Chondrocyte (in vitro differentiated cells): ENCODE measurements at regions not wholly inside any gene's neighbourhood (a gene's known extent, or its start where the extent isn't known, plus 50 kb on each side); places are given as distances from the start of the nearest gene placed in this dataset.

ENCODE experiments used
- DNase-seq: peaks from one replicate; pipeline ENCODE4 v3.0.0; 2021; ENCODE audit warnings: mixed read lengths, low spot score
- H3K27ac Mint-ChIP-seq: one replicate; pipeline ENCODE4 v1.8.0; 2021; ENCODE audit warnings: mild to moderate bottlenecking, moderate library complexity, mixed read lengths; ENCODE audit not compliant: unreplicated experiment
- H3K27me3 Mint-ChIP-seq: 2 replicates; pipeline ENCODE4 v1.8.0; 2021; ENCODE audit warnings: low read depth, mixed read lengths
- H3K36me3 Mint-ChIP-seq: 2 replicates; pipeline ENCODE4 v1.8.0; 2021; ENCODE audit warnings: low read depth, mixed read lengths
- H3K4me1 Mint-ChIP-seq: 2 replicates; pipeline ENCODE4 v1.8.0; 2021; ENCODE audit warnings: low read depth, mild to moderate bottlenecking, mixed read lengths
- H3K4me3 Mint-ChIP-seq: one replicate; pipeline ENCODE4 v1.8.0; 2021; ENCODE audit warnings: mild to moderate bottlenecking, moderate library complexity, mixed read lengths; ENCODE audit not compliant: unreplicated experiment
- H3K9me3 Mint-ChIP-seq: 2 replicates; pipeline ENCODE4 v1.8.0; 2021; ENCODE audit warnings: low read depth, mixed read lengths
- CTCF ChIP-seq: fragments of 200-600 bp; sonication (generic); IDR thresholded peaks from 2 replicates; pipeline ENCODE4 v1.5.0; 2021; ENCODE audit warnings: antibody characterized with exemption, mild to moderate bottlenecking, moderate library complexity

DNA sequence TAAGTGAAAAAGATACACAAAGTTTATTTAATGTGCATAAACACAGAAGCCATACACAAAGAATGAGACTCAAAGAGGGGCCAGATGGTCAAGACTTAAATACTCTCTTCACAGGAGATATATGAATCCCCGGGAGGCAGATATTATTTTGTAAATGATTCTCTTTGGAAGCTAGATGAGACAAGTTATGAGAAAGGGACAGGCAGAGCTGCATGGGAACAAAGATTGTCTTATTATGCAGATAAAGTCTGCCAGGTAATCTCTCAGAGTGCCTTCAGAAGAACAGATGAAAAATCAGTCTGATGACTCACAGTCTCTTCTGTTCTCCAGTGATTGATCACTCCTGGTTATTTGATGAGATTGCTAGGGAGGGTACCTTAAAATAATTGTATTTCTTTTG, 89.0 kb downstream of the NAF1 start:
- no peak for DNase-seq
- Mint-ChIP-seq H3K9me3 (no peaks in the 10 kb centered on the region), H3K4me1 (no peaks in the 10 kb centered on the region), H3K27ac (no peak overlapping the region), H3K4me3 (no peak overlapping the region), H3K27me3 (peaks cover 5% of the 10 kb centered on the region), H3K36me3 (no peaks in the 10 kb centered on the region)
- TF ChIP-seq CTCF = no peak

GRCh38 chr4:163072222-163072621, 94.5 kb downstream of the NAF1 start:
- H3K36me3 Mint-ChIP-seq = no peaks in the 10 kb centered on the region
- no peaks in the 10 kb centered on the region for H3K27me3 Mint-ChIP-seq
- peaks cover 2% of the 10 kb centered on the region for H3K9me3 Mint-ChIP-seq
- no peak for DNase-seq
- H3K4me1 Mint-ChIP-seq = peaks cover 3% of the 10 kb centered on the region
- no peak overlapping the region for H3K4me3 Mint-ChIP-seq
- H3K27ac Mint-ChIP-seq = no peak overlapping the region
- TF ChIP-seq CTCF = no peak

- DNase-seq = no peak
- H3K27me3 Mint-ChIP-seq = no peaks in the 10 kb centered on the region
- H3K9me3 Mint-ChIP-seq = peaks cover 2% of the 10 kb centered on the region
- H3K27ac Mint-ChIP-seq = no peak overlapping the region
- no peak overlapping the region for H3K4me3 Mint-ChIP-seq
- TF ChIP-seq CTCF = no peak
- H3K36me3 Mint-ChIP-seq = no peaks in the 10 kb centered on the region
- H3K4me1 Mint-ChIP-seq = peaks cover 3% of the 10 kb centered on the region
Measured at GRCh38 chr4:163071308-163071707, 95.4 kb downstream of the NAF1 start.

DNA sequence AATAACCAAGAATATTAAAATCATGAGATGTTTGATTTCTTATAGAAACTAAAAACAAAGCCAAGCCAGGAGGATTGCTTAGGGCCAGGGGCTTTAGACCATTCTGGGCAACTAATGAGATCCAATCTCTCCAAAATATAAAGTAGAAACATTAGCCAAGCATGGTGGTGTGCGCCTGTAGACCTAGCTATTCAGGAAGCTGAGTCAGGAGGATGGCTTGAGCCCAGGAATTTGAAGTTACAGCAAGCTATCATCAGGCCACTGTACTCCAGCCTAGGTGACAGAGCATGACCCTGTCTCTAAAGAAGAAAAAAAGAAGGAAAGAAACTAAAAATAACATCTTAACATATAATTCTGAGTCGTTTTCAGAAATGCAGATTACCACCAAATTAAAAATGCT, 96.7 kb downstream of the NAF1 start:
- H3K36me3 Mint-ChIP-seq = no peaks in the 10 kb centered on the region
- H3K4me1 Mint-ChIP-seq = peaks cover 3% of the 10 kb centered on the region
- no peak overlapping the region for H3K4me3 Mint-ChIP-seq
- TF ChIP-seq CTCF = no peak
- no peaks in the 10 kb centered on the region for H3K27me3 Mint-ChIP-seq
- H3K9me3 Mint-ChIP-seq = peaks cover 2% of the 10 kb centered on the region
- H3K27ac Mint-ChIP-seq = no peak overlapping the region
- DNase-seq = no peak

DNA sequence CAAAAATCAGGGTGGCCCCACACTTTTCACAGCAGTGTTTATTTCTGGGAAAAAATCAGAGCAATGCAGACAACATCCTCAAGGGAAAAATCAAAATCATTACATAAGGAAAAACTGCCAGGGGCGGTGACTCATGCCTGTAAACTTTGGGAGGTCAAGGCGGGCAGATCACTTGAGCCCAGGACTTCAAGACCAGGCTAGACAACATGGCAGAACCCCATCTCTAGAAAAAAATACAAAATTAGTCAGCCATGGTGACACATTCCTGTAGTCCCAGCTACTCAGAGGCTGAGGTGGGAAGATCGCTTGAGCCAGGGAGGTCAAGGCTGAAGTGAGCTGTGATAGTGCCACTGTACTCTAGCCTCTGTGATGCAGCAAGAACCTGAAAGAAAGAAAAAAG, 102.8 kb downstream of the NAF1 start:
- Mint-ChIP-seq H3K36me3 (no peaks in the 10 kb centered on the region), H3K9me3 (peaks cover 2% of the 10 kb centered on the region), H3K27ac (no peak overlapping the region), H3K4me3 (no peak overlapping the region), H3K27me3 (no peaks in the 10 kb centered on the region), H3K4me1 (peaks cover 9% of the 10 kb centered on the region)
- TF ChIP-seq CTCF = no peak
- DNase-seq = no peak
